ENCODE measurements at regions not wholly inside any gene's neighbourhood (a gene's known extent, or its start where the extent isn't known, plus 50 kb on each side); places are given as distances from the start of the nearest gene placed in this dataset.

- peaks cover 2% of the 10 kb centered on the region for H3K9me3 Mint-ChIP-seq
- ATAC-seq (ENCODE audit: low read depth) (no peak), DNase-seq (no peak)
- H3K36me3 Mint-ChIP-seq (ENCODE audit: low read depth): no peaks in the 10 kb centered on the region
- no peaks in the 10 kb centered on the region for H3K27me3 Mint-ChIP-seq
- ChIA-PET CTCF (no interaction called here), POLR2A (no interaction called here)
- no peak for TF ChIP-seq CTCF (IDR thresholded peaks at IDR 0.05)
- H3K27ac Mint-ChIP-seq: no peak overlapping the region
- no peaks in the 10 kb centered on the region for H3K4me1 Mint-ChIP-seq
- intact Hi-C loops (cut with micrococcal nuclease): no loop called here
- no peak overlapping the region for H3K4me3 Mint-ChIP-seq
Observed at GRCh38 chrX:66914080-66914479, 275.2 kb upstream of the EDA2R start.

GRCh38 chrX:66912417-66912816 lies 273.5 kb upstream of the EDA2R start:
- Mint-ChIP-seq H3K9me3 (peaks cover 2% of the 10 kb centered on the region), H3K27me3 (no peaks in the 10 kb centered on the region), H3K4me1 (no peaks in the 10 kb centered on the region), H3K27ac (no peak overlapping the region), H3K36me3 (ENCODE audit: low read depth) (no peaks in the 10 kb centered on the region), H3K4me3 (no peak overlapping the region)
- intact Hi-C loops (cut with micrococcal nuclease): no loop called here
- ChIA-PET POLR2A (no interaction called here), CTCF (no interaction called here)
- no peak for ATAC-seq (ENCODE audit: low read depth)
- TF ChIP-seq CTCF (IDR thresholded peaks at IDR 0.05): no peak
- no peak for DNase-seq

GRCh38 chrX:66902081-66902480 lies 263.2 kb upstream of the EDA2R start:
- TF ChIP-seq CTCF (IDR thresholded peaks at IDR 0.05): no peak
- H3K27ac Mint-ChIP-seq: no peak overlapping the region
- DNase-seq: no peak
- H3K27me3 Mint-ChIP-seq: no peaks in the 10 kb centered on the region
- CTCF ChIA-PET: no interaction called here
- POLR2A ChIA-PET: no interaction called here
- intact Hi-C loops (cut with micrococcal nuclease): no loop called here
- no peak overlapping the region for H3K4me3 Mint-ChIP-seq
- no peak for ATAC-seq (ENCODE audit: low read depth)
- H3K4me1 Mint-ChIP-seq: no peaks in the 10 kb centered on the region
- H3K36me3 Mint-ChIP-seq (ENCODE audit: low read depth): no peaks in the 10 kb centered on the region
- no peaks in the 10 kb centered on the region for H3K9me3 Mint-ChIP-seq

GRCh38 chrX:66900886-66901285 lies 262.0 kb upstream of the EDA2R start:
- no peak overlapping the region for H3K27ac Mint-ChIP-seq
- POLR2A ChIA-PET: no interaction called here
- no peaks in the 10 kb centered on the region for H3K27me3 Mint-ChIP-seq
- no peaks in the 10 kb centered on the region for H3K9me3 Mint-ChIP-seq
- ATAC-seq (ENCODE audit: low read depth): no peak
- CTCF ChIA-PET: no interaction called here
- no peak for DNase-seq
- H3K4me1 Mint-ChIP-seq: no peaks in the 10 kb centered on the region
- no peaks in the 10 kb centered on the region for H3K36me3 Mint-ChIP-seq (ENCODE audit: low read depth)
- TF ChIP-seq CTCF (IDR thresholded peaks at IDR 0.05): no peak
- H3K4me3 Mint-ChIP-seq: no peak overlapping the region
- intact Hi-C loops (cut with micrococcal nuclease): no loop called here

- no peak for TF ChIP-seq CTCF (IDR thresholded peaks at IDR 0.05)
- Mint-ChIP-seq H3K27ac (no peak overlapping the region), H3K4me3 (no peak overlapping the region), H3K36me3 (ENCODE audit: low read depth) (no peaks in the 10 kb centered on the region), H3K4me1 (no peaks in the 10 kb centered on the region), H3K27me3 (no peaks in the 10 kb centered on the region), H3K9me3 (no peaks in the 10 kb centered on the region)
- DNase-seq (no peak), ATAC-seq (ENCODE audit: low read depth) (no peak)
- ChIA-PET CTCF (no interaction called here), POLR2A (no interaction called here)
- intact Hi-C loops (cut with micrococcal nuclease): no loop called here
Observed at GRCh38 chrX:66892004-66892403, 253.1 kb upstream of the EDA2R start.
